ENCODE measurements at regions not wholly inside any gene's neighbourhood (a gene's known extent, or its start where the extent isn't known, plus 50 kb on each side); places are given as distances from the start of the nearest gene placed in this dataset.

DNA sequence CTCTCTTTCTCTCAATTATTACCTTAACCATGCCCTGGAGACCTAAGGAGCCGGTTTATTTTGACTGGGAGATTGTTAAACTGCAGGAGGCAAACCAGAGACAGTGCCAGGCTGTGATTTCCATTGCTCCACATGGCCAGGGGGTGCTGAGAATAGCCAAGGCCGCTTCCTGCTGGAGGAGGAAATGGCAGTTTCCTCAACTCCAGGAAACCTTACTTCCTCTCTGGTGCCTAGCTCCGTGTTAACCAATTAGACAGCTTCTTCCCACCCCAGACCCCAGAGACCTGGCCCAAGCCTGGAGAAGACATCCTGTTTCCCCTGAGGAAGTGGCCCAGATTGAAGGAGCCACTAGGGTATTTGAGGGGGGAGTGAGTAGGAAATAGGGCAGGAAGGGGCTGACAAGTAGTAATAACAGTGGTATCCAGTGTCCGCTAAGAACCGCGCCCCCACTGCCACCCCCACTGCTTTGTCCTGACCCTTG, 161.2 kb downstream of the PLPP3 start:
- H3K27ac Mint-ChIP-seq (ENCODE audit: unreplicated experiment): no peak overlapping the region
- H3K36me3 Mint-ChIP-seq (ENCODE audit: unreplicated experiment): no peaks in the 10 kb centered on the region
- H3K4me3 Mint-ChIP-seq (ENCODE audit: unreplicated experiment): no peak overlapping the region
- H3K4me1 Mint-ChIP-seq (ENCODE audit: low read depth, unreplicated experiment): no peaks in the 10 kb centered on the region
- no peaks in the 10 kb centered on the region for H3K9me3 Mint-ChIP-seq (ENCODE audit: unreplicated experiment)
- no peaks in the 10 kb centered on the region for H3K27me3 Mint-ChIP-seq (ENCODE audit: unreplicated experiment)
- TF ChIP-seq, protein P1, sequence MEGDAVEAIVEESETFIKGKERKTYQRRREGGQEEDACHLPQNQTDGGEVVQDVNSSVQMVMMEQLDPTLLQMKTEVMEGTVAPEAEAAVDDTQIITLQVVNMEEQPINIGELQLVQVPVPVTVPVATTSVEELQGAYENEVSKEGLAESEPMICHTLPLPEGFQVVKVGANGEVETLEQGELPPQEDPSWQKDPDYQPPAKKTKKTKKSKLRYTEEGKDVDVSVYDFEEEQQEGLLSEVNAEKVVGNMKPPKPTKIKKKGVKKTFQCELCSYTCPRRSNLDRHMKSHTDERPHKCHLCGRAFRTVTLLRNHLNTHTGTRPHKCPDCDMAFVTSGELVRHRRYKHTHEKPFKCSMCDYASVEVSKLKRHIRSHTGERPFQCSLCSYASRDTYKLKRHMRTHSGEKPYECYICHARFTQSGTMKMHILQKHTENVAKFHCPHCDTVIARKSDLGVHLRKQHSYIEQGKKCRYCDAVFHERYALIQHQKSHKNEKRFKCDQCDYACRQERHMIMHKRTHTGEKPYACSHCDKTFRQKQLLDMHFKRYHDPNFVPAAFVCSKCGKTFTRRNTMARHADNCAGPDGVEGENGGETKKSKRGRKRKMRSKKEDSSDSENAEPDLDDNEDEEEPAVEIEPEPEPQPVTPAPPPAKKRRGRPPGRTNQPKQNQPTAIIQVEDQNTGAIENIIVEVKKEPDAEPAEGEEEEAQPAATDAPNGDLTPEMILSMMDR (IDR thresholded peaks at IDR 0.05; ENCODE audit: partially characterized antibody, unreplicated experiment): no peak
- DNase-seq: no peak

DNA sequence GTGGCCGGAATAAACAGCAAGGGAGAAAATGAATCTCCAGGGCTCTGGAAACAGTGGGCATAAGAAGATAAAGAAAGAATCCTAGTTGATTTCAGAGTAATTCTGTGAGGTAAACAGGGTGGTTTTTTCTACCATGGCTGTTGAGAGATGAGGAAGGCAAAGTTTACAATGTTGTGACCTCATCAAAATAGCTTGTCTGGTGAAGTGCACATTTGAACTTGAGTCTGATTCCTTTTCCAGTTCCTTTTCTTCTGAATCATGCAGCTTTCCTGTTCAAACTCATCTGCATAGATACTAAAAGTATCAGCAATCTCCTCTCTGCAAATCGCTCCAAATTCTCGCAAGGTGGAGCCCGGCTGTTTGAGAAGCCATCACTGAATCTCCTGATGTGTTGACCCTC, 161.7 kb downstream of the PLPP3 start:
- Mint-ChIP-seq H3K9me3 (ENCODE audit: unreplicated experiment) (no peaks in the 10 kb centered on the region), H3K27ac (ENCODE audit: unreplicated experiment) (no peak overlapping the region), H3K27me3 (ENCODE audit: unreplicated experiment) (no peaks in the 10 kb centered on the region), H3K36me3 (ENCODE audit: unreplicated experiment) (no peaks in the 10 kb centered on the region), H3K4me1 (ENCODE audit: low read depth, unreplicated experiment) (no peaks in the 10 kb centered on the region), H3K4me3 (ENCODE audit: unreplicated experiment) (no peak overlapping the region)
- no peak for DNase-seq
- TF ChIP-seq, protein P1 (IDR thresholded peaks at IDR 0.05; ENCODE audit: partially characterized antibody, unreplicated experiment): no peak

DNA sequence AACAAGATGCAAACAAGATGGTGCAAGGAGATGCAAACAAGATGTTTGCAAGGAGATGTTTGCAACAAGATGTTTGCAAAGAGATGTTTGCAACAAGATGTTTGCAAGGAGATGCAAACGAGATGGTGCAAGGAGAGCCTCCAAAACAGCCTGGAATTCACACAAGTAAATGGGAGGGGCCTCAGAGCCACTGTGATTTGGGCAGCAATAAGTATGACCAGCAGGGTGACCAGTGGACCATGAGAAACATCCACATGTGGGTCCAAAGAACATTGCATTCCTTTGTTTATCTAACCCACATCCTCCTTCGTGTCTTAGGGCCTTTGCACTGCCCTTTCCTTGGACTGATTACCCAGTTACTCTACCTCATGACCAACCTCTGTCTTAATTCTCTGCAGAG, 162.9 kb downstream of the PLPP3 start:
- H3K9me3 Mint-ChIP-seq (ENCODE audit: unreplicated experiment): no peaks in the 10 kb centered on the region
- H3K4me3 Mint-ChIP-seq (ENCODE audit: unreplicated experiment): no peak overlapping the region
- H3K36me3 Mint-ChIP-seq (ENCODE audit: unreplicated experiment): no peaks in the 10 kb centered on the region
- TF ChIP-seq, protein P1 (IDR thresholded peaks at IDR 0.05; ENCODE audit: partially characterized antibody, unreplicated experiment): no peak
- no peaks in the 10 kb centered on the region for H3K4me1 Mint-ChIP-seq (ENCODE audit: low read depth, unreplicated experiment)
- no peak for DNase-seq
- no peaks in the 10 kb centered on the region for H3K27me3 Mint-ChIP-seq (ENCODE audit: unreplicated experiment)
- H3K27ac Mint-ChIP-seq (ENCODE audit: unreplicated experiment): no peak overlapping the region

DNA sequence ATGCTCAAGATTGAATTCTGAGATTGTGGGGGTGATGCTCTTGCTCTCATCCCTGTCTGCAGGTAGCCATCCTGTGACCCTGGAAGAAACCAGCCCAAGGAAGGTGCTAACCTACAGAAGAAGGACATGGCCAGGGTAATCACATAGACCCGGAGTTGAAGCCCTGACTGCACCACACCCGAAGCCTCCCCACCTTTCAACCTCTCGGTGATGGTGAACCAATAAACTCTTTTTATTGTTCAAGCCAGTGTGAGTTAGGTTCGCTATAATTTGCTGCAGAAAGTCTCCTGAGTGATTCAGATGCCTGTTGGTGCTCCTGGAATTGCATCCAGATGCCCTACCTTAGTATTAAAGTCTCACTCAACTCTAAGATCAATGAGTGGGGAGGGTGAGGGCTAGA, 163.6 kb downstream of the PLPP3 start:
- no peak for DNase-seq
- no peak overlapping the region for H3K27ac Mint-ChIP-seq (ENCODE audit: unreplicated experiment)
- no peaks in the 10 kb centered on the region for H3K27me3 Mint-ChIP-seq (ENCODE audit: unreplicated experiment)
- TF ChIP-seq, protein P1 (IDR thresholded peaks at IDR 0.05; ENCODE audit: partially characterized antibody, unreplicated experiment): no peak
- H3K36me3 Mint-ChIP-seq (ENCODE audit: unreplicated experiment): no peaks in the 10 kb centered on the region
- no peaks in the 10 kb centered on the region for H3K4me1 Mint-ChIP-seq (ENCODE audit: low read depth, unreplicated experiment)
- no peaks in the 10 kb centered on the region for H3K9me3 Mint-ChIP-seq (ENCODE audit: unreplicated experiment)
- H3K4me3 Mint-ChIP-seq (ENCODE audit: unreplicated experiment): no peak overlapping the region

DNA sequence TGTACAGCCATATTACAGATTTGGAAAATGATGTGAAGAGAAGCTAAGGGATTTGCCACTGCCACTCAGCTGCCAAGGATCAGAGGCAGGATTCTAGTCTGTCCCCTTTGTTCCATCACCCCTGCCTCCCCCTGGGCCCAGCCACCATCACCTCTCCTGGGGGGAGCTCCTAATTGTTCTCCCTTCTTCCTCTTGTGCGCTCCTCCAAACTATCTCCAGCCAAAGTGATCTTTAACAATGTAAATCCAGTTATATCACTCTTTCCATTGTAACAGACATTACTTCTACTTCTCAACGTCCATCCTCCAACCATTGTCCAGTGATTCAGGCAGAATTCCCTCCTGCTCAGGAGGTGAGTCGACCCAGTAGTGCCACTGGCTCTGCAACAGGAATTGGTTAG, 164.1 kb downstream of the PLPP3 start:
- Mint-ChIP-seq H3K4me3 (ENCODE audit: unreplicated experiment) (no peak overlapping the region), H3K36me3 (ENCODE audit: unreplicated experiment) (no peaks in the 10 kb centered on the region), H3K9me3 (ENCODE audit: unreplicated experiment) (no peaks in the 10 kb centered on the region), H3K4me1 (ENCODE audit: low read depth, unreplicated experiment) (no peaks in the 10 kb centered on the region), H3K27ac (ENCODE audit: unreplicated experiment) (no peak overlapping the region), H3K27me3 (ENCODE audit: unreplicated experiment) (no peaks in the 10 kb centered on the region)
- TF ChIP-seq, protein P1 (IDR thresholded peaks at IDR 0.05; ENCODE audit: partially characterized antibody, unreplicated experiment): no peak
- no peak for DNase-seq

Data from glutamatergic neuron (in vitro differentiated cells).